ENCODE measurements at regions not wholly inside any gene's neighbourhood (a gene's known extent, or its start where the extent isn't known, plus 50 kb on each side); places are given as distances from the start of the nearest gene placed in this dataset.

GRCh38 chr11:86193297-86194095, 51.1 kb upstream of the EED start:
- peak overlapping the region in 9 of 12 donors; percentile 24 to 45 (median 38) for H3K4me3 ChIP-seq
- H3K27me3 ChIP-seq, result no peaks in the 10 kb centered on the region
- peak; percentile 97 to 99 (median 99) for ATAC-seq
- peak; percentile 72 to 88 (median 84) for DNase-seq
- 4 to 11% (median 7%) methylated on average over 7 of the region's 7 CpGs for WGBS, 4 donors
- H3K4me1 ChIP-seq, result peaks cover 0 to 65% (median 14%) of the 10 kb centered on the region in 12 donors
- TF ChIP-seq POLR2A (IDR thresholded peaks at IDR 0.05), result no peak
- TF ChIP-seq, protein P1, sequence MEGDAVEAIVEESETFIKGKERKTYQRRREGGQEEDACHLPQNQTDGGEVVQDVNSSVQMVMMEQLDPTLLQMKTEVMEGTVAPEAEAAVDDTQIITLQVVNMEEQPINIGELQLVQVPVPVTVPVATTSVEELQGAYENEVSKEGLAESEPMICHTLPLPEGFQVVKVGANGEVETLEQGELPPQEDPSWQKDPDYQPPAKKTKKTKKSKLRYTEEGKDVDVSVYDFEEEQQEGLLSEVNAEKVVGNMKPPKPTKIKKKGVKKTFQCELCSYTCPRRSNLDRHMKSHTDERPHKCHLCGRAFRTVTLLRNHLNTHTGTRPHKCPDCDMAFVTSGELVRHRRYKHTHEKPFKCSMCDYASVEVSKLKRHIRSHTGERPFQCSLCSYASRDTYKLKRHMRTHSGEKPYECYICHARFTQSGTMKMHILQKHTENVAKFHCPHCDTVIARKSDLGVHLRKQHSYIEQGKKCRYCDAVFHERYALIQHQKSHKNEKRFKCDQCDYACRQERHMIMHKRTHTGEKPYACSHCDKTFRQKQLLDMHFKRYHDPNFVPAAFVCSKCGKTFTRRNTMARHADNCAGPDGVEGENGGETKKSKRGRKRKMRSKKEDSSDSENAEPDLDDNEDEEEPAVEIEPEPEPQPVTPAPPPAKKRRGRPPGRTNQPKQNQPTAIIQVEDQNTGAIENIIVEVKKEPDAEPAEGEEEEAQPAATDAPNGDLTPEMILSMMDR (IDR thresholded peaks at IDR 0.05), result peak; percentile 60 to 89 (median 79)
- peak overlapping the region; percentile 11 to 88 (median 68) for H3K27ac ChIP-seq
- intact Hi-C loops (cut with DNase I), result loop anchor here in 9 of 10 donors (1.0 to 5.0 kb wide), 12 partner anchors 18 to 338 kb away; partner anchors contain the start of genes PICALM (in 5 of the 9) and CCDC83 (in 1 of the 9)
- H3K9me3 ChIP-seq, result no peaks in the 10 kb centered on the region
- H3K36me3 ChIP-seq, result no peaks in the 10 kb centered on the region

GRCh38 chr11:86192519-86193257, 51.9 kb upstream of the EED start:
- intact Hi-C loops (cut with DNase I), result loop anchor here in 9 of 10 donors (1.0 to 5.0 kb wide), 11 partner anchors 17 to 337 kb away; partner anchors contain the start of genes PICALM (in 5 of the 9) and CCDC83 (in 1 of the 9)
- ATAC-seq, result peak in 2 of 4 donors; percentile 12 to 18
- Histone ChIP-seq H3K36me3 (no peaks in the 10 kb centered on the region), H3K4me3 (peak overlapping the region in 6 of 12 donors; percentile 30 to 45 (median 42)), H3K27me3 (no peaks in the 10 kb centered on the region), H3K4me1 (peaks cover 0 to 64% (median 14%) of the 10 kb centered on the region in 12 donors), H3K9me3 (no peaks in the 10 kb centered on the region), H3K27ac (peak overlapping the region; percentile 11 to 88 (median 68))
- no peak for DNase-seq
- WGBS, 4 donors, result 45 to 55% (median 50%) methylated on average over 1 of the region's 1 CpG
- TF ChIP-seq POLR2A (IDR thresholded peaks at IDR 0.05), result no peak
- TF ChIP-seq, protein P1 (IDR thresholded peaks at IDR 0.05), result no peak

- whole genome bisulfite sequencing, 4 donors, result 92 to 96% (median 95%) methylated on average over 1 of the region's 1 CpG
- DNase-seq (no peak), ATAC-seq (no peak)
- H3K4me3 ChIP-seq, result no peak overlapping the region
- H3K36me3 ChIP-seq, result no peaks in the 10 kb centered on the region
- H3K27ac ChIP-seq, result peak overlapping the region in 2 of 12 donors; percentile 64 to 88
- H3K4me1 ChIP-seq, result peaks cover 0 to 56% (median 13%) of the 10 kb centered on the region in 12 donors
- TF ChIP-seq, protein P1 (IDR thresholded peaks at IDR 0.05), result no peak
- TF ChIP-seq POLR2A (IDR thresholded peaks at IDR 0.05), result no peak
- no peaks in the 10 kb centered on the region for H3K27me3 ChIP-seq
- intact Hi-C loops (cut with DNase I), result loop anchor here in 8 of 10 donors (2.0 to 5.0 kb wide), 6 partner anchors 17 to 151 kb away; partner anchors contain the start of gene PICALM (in 4 of the 8)
- H3K9me3 ChIP-seq, result no peaks in the 10 kb centered on the region
These were observed 52.7 kb upstream of the EED start for GRCh38 chr11:86191874-86192273.
